ENCODE measurements at regions not wholly inside any gene's neighbourhood (a gene's known extent, or its start where the extent isn't known, plus 50 kb on each side); places are given as distances from the start of the nearest gene placed in this dataset.
A peak's percentile ranks its signal among the peaks of the same experiment; 100 is the strongest.

DNA sequence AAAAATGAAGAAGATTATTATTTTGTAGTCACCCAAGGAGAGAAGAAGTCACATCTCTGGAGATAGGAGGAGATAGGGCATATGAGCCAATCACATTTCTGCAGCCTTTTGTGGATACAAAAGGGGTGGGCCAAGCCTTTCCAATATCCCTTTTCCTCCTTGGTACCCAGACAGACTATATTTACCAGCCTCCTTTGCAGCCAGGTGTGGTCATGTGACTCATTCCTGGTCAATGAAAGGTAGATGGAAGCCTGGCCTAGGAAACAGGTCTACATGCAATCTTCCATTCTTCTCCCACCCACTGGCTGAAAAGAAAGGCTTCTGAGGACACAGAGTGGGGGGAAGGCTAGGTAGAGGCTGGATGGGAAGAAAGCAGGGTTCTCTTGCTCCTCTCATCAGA is 58.1 kb upstream of the ERG start:
- TF ChIP-seq, protein P1, sequence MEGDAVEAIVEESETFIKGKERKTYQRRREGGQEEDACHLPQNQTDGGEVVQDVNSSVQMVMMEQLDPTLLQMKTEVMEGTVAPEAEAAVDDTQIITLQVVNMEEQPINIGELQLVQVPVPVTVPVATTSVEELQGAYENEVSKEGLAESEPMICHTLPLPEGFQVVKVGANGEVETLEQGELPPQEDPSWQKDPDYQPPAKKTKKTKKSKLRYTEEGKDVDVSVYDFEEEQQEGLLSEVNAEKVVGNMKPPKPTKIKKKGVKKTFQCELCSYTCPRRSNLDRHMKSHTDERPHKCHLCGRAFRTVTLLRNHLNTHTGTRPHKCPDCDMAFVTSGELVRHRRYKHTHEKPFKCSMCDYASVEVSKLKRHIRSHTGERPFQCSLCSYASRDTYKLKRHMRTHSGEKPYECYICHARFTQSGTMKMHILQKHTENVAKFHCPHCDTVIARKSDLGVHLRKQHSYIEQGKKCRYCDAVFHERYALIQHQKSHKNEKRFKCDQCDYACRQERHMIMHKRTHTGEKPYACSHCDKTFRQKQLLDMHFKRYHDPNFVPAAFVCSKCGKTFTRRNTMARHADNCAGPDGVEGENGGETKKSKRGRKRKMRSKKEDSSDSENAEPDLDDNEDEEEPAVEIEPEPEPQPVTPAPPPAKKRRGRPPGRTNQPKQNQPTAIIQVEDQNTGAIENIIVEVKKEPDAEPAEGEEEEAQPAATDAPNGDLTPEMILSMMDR (IDR thresholded peaks at IDR 0.05; ENCODE audit: low read depth, low read length): no peak
- DNase-seq (ENCODE audit: extremely low read depth, low read depth): no peak

DNA sequence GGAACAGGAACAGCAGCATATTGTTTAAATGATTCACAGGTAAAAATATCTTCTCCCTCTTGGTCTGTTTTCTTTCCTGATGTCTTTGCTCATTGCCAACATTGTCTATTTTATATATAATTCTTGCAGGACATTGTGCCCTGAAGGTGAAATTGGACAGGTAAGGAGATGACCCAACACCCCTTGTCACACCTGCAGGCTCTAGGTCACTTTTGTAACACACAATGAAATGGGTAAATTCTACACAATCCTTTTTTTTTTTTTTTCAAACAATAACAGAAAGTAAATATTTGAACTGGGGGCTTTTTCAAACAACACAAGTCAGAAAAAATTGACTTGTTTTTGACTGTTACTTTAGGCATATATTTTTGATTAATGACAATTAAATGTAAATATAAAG is 62.9 kb upstream of the ERG start:
- TF ChIP-seq, protein P1 (IDR thresholded peaks at IDR 0.05; ENCODE audit: low read depth, low read length): no peak
- no peak for DNase-seq (ENCODE audit: extremely low read depth, low read depth)

GRCh38 chr21:38561613-38562581 is 63.6 kb upstream of the ERG start:
- DNase-seq (ENCODE audit: extremely low read depth, low read depth): no peak

GRCh38 chr21:38567335-38567969 is 69.2 kb upstream of the ERG start:
- peak; percentile 16 for DNase-seq (ENCODE audit: extremely low read depth, low read depth)
- TF ChIP-seq, protein P1 (IDR thresholded peaks at IDR 0.05; ENCODE audit: low read depth, low read length): no peak

More at GRCh38 chr21:38561613-38562581, 63.6 kb upstream of the ERG start:
- TF ChIP-seq, protein P1 (IDR thresholded peaks at IDR 0.05; ENCODE audit: low read depth, low read length): no peak

DNA sequence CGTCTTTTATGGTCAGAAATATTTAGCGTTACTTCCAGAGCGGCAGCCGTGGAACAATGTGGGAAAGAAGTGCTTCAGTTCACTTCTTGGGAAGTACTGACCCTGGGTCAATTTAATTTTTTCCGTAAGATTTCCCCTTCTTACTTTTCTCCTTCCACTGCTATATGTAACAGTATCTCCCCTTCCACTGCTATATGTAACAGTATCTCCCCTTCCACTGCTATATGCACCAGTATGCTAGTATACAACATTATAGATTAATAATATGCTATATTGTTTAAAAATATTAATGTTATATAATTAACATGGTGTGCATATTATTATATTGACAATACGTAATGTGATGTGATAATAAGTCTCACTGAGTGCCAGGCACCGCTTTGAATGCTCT is 69.7 kb upstream of the ERG start:
- DNase-seq (ENCODE audit: extremely low read depth, low read depth): no peak
- TF ChIP-seq, protein P1 (IDR thresholded peaks at IDR 0.05; ENCODE audit: low read depth, low read length): no peak

DNA sequence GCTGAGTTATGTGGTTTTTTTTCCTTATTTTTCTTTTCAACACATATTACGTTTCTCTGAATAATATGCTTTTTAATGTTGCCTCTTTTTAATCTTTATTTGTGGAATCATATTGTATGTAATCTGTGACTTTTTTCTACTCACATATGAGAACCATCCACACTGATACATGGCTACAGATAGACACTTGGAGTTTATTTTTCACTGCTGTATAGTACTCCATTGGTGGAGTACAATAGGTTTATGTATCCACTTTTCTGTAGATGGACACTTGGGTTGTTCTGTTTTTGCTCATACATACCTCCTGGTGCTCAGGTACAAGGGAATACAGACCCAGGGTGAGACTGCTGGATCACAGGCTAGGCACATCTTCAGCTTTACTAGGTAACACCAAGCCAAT is 71.5 kb upstream of the ERG start:
- no peak for DNase-seq (ENCODE audit: extremely low read depth, low read depth)
- TF ChIP-seq, protein P1 (IDR thresholded peaks at IDR 0.05; ENCODE audit: low read depth, low read length): no peak

GRCh38 chr21:38570596-38570995 is 72.3 kb upstream of the ERG start:
- TF ChIP-seq, protein P1 (IDR thresholded peaks at IDR 0.05; ENCODE audit: low read depth, low read length): no peak
- DNase-seq (ENCODE audit: extremely low read depth, low read depth): no peak
